Karpas-422 (cell line): ENCODE measurements at regions not wholly inside any gene's neighbourhood (a gene's known extent, or its start where the extent isn't known, plus 50 kb on each side); places are given as distances from the start of the nearest gene placed in this dataset.
"Not testable (repeated sequence)": the region's sequence is repeated elsewhere in the genome, so short reads cannot be mapped to it uniquely, and the experiment has no call there.

Experiments used
- DNase-seq: peaks from one replicate; pipeline ENCODE4 v3.0.0-alpha.2; 2015
- H2AFZ ChIP-seq: fragments of 200-600 bp; sonication (generic); 2 replicates; pipeline ENCODE4 v1.6.1; 2014; ENCODE audit warnings: antibody characterized with exemption, low read length, mixed read lengths
- H3K27ac ChIP-seq: fragments of 200-600 bp; sonication (generic); 2 replicates; pipeline ENCODE4 v1.5.1; 2014; ENCODE audit warnings: mild to moderate bottlenecking, low read length, moderate library complexity
- H3K27me3 ChIP-seq: fragments of 200-600 bp; sonication (generic); 2 replicates; pipeline ENCODE4 v1.6.1; 2014; ENCODE audit warnings: low read length, mixed read lengths
- H3K36me3 ChIP-seq: fragments of 200-600 bp; sonication (generic); 2 replicates; pipeline ENCODE4 v1.6.1; 2014; ENCODE audit warnings: low read length, mixed read lengths; ENCODE audit not compliant: insufficient read depth
- H3K4me1 ChIP-seq: fragments of 200-600 bp; sonication (generic); 2 replicates; pipeline ENCODE4 v1.6.1; 2014; ENCODE audit warnings: mild to moderate bottlenecking, low read length, mixed read lengths
- H3K4me2 ChIP-seq: fragments of 200-600 bp; sonication (generic); 2 replicates; pipeline ENCODE4 v1.6.1; 2014; ENCODE audit warnings: low read length, low read depth, mild to moderate bottlenecking; ENCODE audit not compliant: poor library complexity, severe bottlenecking
- H3K4me3 ChIP-seq: fragments of 200-600 bp; sonication (generic); 2 replicates; pipeline ENCODE4 v1.5.1; 2014; ENCODE audit warnings: mild to moderate bottlenecking, antibody characterized with exemption, low read length, mixed read lengths
- H3K79me2 ChIP-seq: fragments of 200-600 bp; sonication (generic); 2 replicates; pipeline ENCODE4 v1.6.1; 2014; ENCODE audit warnings: mild to moderate bottlenecking, low read length, mixed read lengths
- H3K9ac ChIP-seq: fragments of 200-600 bp; sonication (generic); 2 replicates; pipeline ENCODE4 v1.6.0; 2014; ENCODE audit warnings: low read length
- H3K9me2 ChIP-seq: fragments of 200-600 bp; sonication (generic), shearing (Covaris generic); replicated peaks from 2 replicates; pipeline ENCODE4 v1.6.0; 2014; ENCODE audit warnings: mild to moderate bottlenecking, low read length, moderate library complexity; ENCODE audit not compliant: insufficient read depth
- H3K9me3 ChIP-seq: fragments of 300-700, 200-600 bp; sonication (generic); 2 replicates; pipeline ENCODE4 v1.6.1; 2014; ENCODE audit warnings: low read length, mixed read lengths
- H4K20me1 ChIP-seq: fragments of 200-600 bp; sonication (generic); 2 replicates; pipeline ENCODE4 v1.6.1; 2014; ENCODE audit warnings: mild to moderate bottlenecking, antibody characterized with exemption, low read length, low read depth; ENCODE audit not compliant: insufficient read depth

DNA sequence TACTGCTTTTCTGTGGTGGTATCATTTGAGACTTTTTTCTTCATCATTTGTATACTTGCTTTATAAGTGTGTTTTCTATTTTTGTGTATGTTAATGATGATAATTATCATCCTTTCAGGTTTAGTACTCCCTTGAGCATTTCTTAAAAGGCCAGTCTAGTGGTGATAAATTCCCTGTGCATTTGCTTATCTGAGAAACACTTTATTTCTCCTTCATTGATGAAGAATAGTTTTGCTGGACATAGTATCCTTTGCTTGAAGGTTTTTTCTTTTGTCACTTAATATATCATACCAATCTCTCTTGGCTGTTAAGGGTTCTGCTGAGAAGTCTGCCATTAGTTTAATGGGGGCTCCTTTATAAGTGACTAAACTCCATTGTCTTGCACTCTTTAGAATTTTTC lies 123.2 kb upstream of the IRAK1BP1 start:
- DNase-seq: no peak
- H3K9me3 ChIP-seq: peaks cover 7% of the 10 kb centered on the region; the same call in 1 of the 2 replicates
- H3K4me1 ChIP-seq: no peaks in the 10 kb centered on the region
- no peak overlapping the region for H2AFZ ChIP-seq
- H3K27ac ChIP-seq: no peak overlapping the region
- no peaks in the 10 kb centered on the region for H3K9me2 ChIP-seq
- H3K4me2 ChIP-seq: no peak overlapping the region
- H3K79me2 ChIP-seq: no peaks in the 10 kb centered on the region
- H3K27me3 ChIP-seq: no peaks in the 10 kb centered on the region
- H3K36me3 ChIP-seq: no peaks in the 10 kb centered on the region
- H4K20me1 ChIP-seq: no peaks in the 10 kb centered on the region
- H3K4me3 ChIP-seq: no peak overlapping the region
- no peak overlapping the region for H3K9ac ChIP-seq

DNA sequence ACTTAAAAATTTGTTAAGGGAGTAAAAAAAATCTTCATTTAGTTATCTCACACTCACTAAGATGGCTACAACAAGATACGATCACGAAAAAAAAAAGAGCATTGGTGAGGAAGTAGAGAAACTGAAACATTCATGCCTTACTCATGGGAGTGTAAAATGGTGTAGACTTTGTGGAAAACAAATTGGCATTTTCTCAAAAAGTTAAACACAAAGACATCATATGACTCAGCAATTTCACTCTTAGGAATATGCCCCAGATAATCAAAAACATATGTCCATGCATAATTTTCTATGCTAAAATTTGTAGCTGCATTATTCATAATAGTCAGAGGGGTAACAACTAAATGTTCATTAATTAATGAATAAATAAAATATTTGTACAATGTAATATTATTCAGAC lies 120.9 kb upstream of the IRAK1BP1 start:
- Histone ChIP-seq H3K36me3 (no peaks in the 10 kb centered on the region), H3K4me2 (no peak overlapping the region), H4K20me1 (no peaks in the 10 kb centered on the region), H3K27ac (no peak overlapping the region), H3K9ac (no peak overlapping the region), H3K4me1 (no peaks in the 10 kb centered on the region), H3K9me3 (peaks cover 7% of the 10 kb centered on the region; the same call in 1 of the 2 replicates), H3K27me3 (no peaks in the 10 kb centered on the region), H3K9me2 (no peaks in the 10 kb centered on the region), H2AFZ (no peak overlapping the region), H3K79me2 (no peaks in the 10 kb centered on the region), H3K4me3 (no peak overlapping the region)
- no peak for DNase-seq

GRCh38 chr6:78749326-78749725 lies 118.0 kb upstream of the IRAK1BP1 start:
- DNase-seq: no peak
- no peaks in the 10 kb centered on the region for H3K27me3 ChIP-seq
- H3K36me3 ChIP-seq: no peaks in the 10 kb centered on the region
- H3K27ac ChIP-seq: no peak overlapping the region
- no peaks in the 10 kb centered on the region for H3K4me1 ChIP-seq
- H3K4me2 ChIP-seq: no peak overlapping the region
- no peak overlapping the region for H3K9ac ChIP-seq
- H3K4me3 ChIP-seq: no peak overlapping the region
- no peaks in the 10 kb centered on the region for H4K20me1 ChIP-seq
- no peaks in the 10 kb centered on the region; the same call in 1 of the 2 replicates for H3K9me2 ChIP-seq
- peaks cover 7% of the 10 kb centered on the region; the same call in 1 of the 2 replicates for H3K9me3 ChIP-seq
- H3K79me2 ChIP-seq: no peaks in the 10 kb centered on the region
- no peak overlapping the region for H2AFZ ChIP-seq

DNA sequence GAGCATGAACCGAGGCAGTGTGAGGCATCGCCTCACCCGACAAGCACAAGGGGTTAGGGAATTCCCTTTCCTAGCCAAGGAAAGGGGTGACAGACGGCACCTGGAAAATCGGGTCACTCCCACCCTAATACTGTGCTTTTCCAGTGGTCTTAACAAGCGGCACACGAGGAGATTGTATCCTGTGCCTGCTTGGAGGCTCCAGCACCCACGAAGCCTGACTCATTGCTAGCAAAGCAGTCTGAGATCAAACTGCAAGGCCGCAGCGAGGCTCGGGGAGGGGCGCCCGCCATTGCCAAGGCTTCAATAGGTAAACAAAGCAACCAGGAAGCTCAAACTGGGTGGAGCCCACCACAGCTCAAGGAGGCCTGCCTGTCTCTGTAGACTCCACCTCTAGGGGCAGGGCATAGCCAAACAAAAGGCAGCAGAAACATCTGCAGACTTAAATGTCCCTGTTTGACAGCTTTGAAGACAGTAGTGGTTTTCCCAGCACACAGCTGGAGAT lies 109.0 kb upstream of the IRAK1BP1 start:
- not testable (repeated sequence) for H3K27ac ChIP-seq, H3K36me3 ChIP-seq, H3K27me3 ChIP-seq, H4K20me1 ChIP-seq, H3K79me2 ChIP-seq, H3K4me1 ChIP-seq, H3K4me3 ChIP-seq, H3K4me2 ChIP-seq, H3K9ac ChIP-seq, H3K9me3 ChIP-seq, DNase-seq, H3K9me2 ChIP-seq, H2AFZ ChIP-seq

DNA sequence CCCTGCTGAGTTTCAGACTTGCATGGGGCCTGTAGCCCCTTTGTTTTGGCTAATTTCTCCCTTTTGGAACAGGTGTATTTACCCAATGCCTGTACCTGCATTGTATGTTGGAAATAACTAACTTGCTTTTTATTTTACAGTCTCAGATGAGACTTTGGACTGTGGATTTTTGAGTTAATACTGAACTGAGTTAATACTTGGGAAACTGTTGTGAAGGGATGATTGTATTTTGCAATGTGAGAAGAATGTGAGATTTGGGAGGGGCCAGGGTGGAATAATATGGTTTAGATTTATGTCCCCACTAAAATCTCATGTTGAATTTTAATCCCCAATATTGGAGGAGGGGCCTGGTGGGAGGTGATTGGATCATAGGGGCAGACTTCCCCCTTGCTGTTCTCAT lies 99.1 kb upstream of the IRAK1BP1 start:
- H3K27ac ChIP-seq: no peak overlapping the region
- H3K36me3 ChIP-seq: no peaks in the 10 kb centered on the region
- DNase-seq: no peak
- H3K27me3 ChIP-seq: no peaks in the 10 kb centered on the region
- H3K4me3 ChIP-seq: no peak overlapping the region
- no peaks in the 10 kb centered on the region for H3K79me2 ChIP-seq
- no peaks in the 10 kb centered on the region for H4K20me1 ChIP-seq
- H2AFZ ChIP-seq: no peak overlapping the region
- no peak overlapping the region for H3K9ac ChIP-seq
- no peaks in the 10 kb centered on the region for H3K9me3 ChIP-seq
- no peaks in the 10 kb centered on the region for H3K4me1 ChIP-seq
- no peaks in the 10 kb centered on the region; the same call in 1 of the 2 replicates for H3K9me2 ChIP-seq
- H3K4me2 ChIP-seq: no peak overlapping the region

GRCh38 chr6:78770765-78771164 lies 96.6 kb upstream of the IRAK1BP1 start:
- Histone ChIP-seq H3K9me2 (no peaks in the 10 kb centered on the region), H4K20me1 (no peaks in the 10 kb centered on the region), H3K79me2 (no peaks in the 10 kb centered on the region), H3K9ac (no peak overlapping the region), H3K36me3 (no peaks in the 10 kb centered on the region), H3K9me3 (no peaks in the 10 kb centered on the region), H3K27me3 (no peaks in the 10 kb centered on the region), H3K4me3 (no peak overlapping the region), H2AFZ (no peak overlapping the region), H3K27ac (no peak overlapping the region), H3K4me2 (no peak overlapping the region), H3K4me1 (no peaks in the 10 kb centered on the region)
- DNase-seq: no peak

- no peaks in the 10 kb centered on the region for H3K79me2 ChIP-seq
Observed at GRCh38 chr6:78771586-78771985, 95.8 kb upstream of the IRAK1BP1 start.

DNA sequence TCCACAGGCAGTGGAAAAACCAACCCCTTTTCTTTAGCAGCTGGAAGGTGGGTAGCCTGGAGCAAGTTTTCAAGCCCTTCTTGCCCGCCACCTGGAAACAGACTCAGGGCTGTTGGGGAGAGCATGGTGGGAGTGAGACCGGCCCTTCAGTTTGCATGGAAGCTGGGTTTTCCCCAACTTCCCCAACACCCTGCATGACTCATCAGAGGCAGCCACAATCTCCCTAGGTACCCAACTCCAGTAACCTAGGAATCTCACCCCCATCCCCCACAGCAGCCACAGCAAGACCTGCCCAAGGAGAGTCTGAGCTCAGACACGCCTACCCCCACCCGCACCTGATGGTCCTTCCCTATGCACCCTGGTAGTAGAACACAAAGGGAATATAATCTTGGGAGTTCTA lies 86.3 kb upstream of the IRAK1BP1 start:
- DNase-seq: no peak
- H3K4me1 ChIP-seq: no peaks in the 10 kb centered on the region
- H2AFZ ChIP-seq: no peak overlapping the region
- H3K27me3 ChIP-seq: no peaks in the 10 kb centered on the region
- no peak overlapping the region for H3K9ac ChIP-seq
- H4K20me1 ChIP-seq: no peaks in the 10 kb centered on the region
- no peaks in the 10 kb centered on the region for H3K9me2 ChIP-seq
- H3K4me2 ChIP-seq: no peak overlapping the region
- H3K9me3 ChIP-seq: no peaks in the 10 kb centered on the region
- H3K79me2 ChIP-seq: no peaks in the 10 kb centered on the region
- H3K36me3 ChIP-seq: no peaks in the 10 kb centered on the region
- H3K4me3 ChIP-seq: no peak overlapping the region
- no peak overlapping the region for H3K27ac ChIP-seq

More at GRCh38 chr6:78771586-78771985, 95.8 kb upstream of the IRAK1BP1 start:
- Histone ChIP-seq H3K27ac (no peak overlapping the region), H3K4me3 (no peak overlapping the region), H4K20me1 (no peaks in the 10 kb centered on the region), H3K4me1 (no peaks in the 10 kb centered on the region), H3K9me2 (no peaks in the 10 kb centered on the region), H2AFZ (no peak overlapping the region), H3K9me3 (no peaks in the 10 kb centered on the region), H3K9ac (no peak overlapping the region), H3K36me3 (no peaks in the 10 kb centered on the region), H3K27me3 (no peaks in the 10 kb centered on the region), H3K4me2 (no peak overlapping the region)
- no peak for DNase-seq

- not testable (repeated sequence) for H3K27me3 ChIP-seq, H3K4me2 ChIP-seq, H3K9me2 ChIP-seq, H4K20me1 ChIP-seq, H3K9me3 ChIP-seq, H3K4me3 ChIP-seq, H3K27ac ChIP-seq, H3K79me2 ChIP-seq, DNase-seq, H3K36me3 ChIP-seq, H3K9ac ChIP-seq, H2AFZ ChIP-seq, H3K4me1 ChIP-seq
Observed at GRCh38 chr6:78783366-78783765, 84.0 kb upstream of the IRAK1BP1 start.
